AG10803 (cell line): ENCODE measurements at regions not wholly inside any gene's neighbourhood (a gene's known extent, or its start where the extent isn't known, plus 50 kb on each side); places are given as distances from the start of the nearest gene placed in this dataset.

ENCODE experiments used
- DNase-seq: peaks from one replicate; pipeline ENCODE4 v3.0.0; 2010; ENCODE audit warnings: low read depth
- H3K4me3 ChIP-seq: 2 replicates; pipeline ENCODE4 v1.5.1; 2011; ENCODE audit warnings: mild to moderate bottlenecking, low read length, control low read depth
- TF ChIP-seq, protein P1 (sequence below): conservative IDR thresholded peaks from 2 replicates; pipeline ENCODE4 v1.5.1; 2011; ENCODE audit warnings: mild to moderate bottlenecking, low read length, control low read depth, inconsistent platforms

DNA sequence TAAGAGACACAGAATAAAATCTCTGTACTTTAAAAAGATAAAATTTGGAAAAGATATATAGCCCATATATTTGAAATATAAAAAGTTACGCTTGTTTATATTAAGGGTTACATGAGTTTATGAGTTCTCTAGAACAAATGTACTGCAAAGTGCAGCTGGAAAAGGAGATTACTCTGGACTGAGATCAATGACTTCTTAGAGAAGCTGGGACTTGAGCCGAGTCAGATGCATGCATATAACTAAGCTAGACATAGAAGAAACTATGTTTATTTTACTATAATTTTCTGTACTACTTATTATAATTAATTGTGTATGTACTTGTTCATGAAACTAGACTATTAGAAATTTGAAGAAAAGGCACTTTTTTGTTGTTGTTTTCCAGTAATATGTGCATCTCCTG is 170.3 kb upstream of the NXPH2 start:
- H3K4me3 ChIP-seq, result no peak overlapping the region
- TF ChIP-seq, protein P1, sequence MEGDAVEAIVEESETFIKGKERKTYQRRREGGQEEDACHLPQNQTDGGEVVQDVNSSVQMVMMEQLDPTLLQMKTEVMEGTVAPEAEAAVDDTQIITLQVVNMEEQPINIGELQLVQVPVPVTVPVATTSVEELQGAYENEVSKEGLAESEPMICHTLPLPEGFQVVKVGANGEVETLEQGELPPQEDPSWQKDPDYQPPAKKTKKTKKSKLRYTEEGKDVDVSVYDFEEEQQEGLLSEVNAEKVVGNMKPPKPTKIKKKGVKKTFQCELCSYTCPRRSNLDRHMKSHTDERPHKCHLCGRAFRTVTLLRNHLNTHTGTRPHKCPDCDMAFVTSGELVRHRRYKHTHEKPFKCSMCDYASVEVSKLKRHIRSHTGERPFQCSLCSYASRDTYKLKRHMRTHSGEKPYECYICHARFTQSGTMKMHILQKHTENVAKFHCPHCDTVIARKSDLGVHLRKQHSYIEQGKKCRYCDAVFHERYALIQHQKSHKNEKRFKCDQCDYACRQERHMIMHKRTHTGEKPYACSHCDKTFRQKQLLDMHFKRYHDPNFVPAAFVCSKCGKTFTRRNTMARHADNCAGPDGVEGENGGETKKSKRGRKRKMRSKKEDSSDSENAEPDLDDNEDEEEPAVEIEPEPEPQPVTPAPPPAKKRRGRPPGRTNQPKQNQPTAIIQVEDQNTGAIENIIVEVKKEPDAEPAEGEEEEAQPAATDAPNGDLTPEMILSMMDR, result no peak
- no peak for DNase-seq

DNA sequence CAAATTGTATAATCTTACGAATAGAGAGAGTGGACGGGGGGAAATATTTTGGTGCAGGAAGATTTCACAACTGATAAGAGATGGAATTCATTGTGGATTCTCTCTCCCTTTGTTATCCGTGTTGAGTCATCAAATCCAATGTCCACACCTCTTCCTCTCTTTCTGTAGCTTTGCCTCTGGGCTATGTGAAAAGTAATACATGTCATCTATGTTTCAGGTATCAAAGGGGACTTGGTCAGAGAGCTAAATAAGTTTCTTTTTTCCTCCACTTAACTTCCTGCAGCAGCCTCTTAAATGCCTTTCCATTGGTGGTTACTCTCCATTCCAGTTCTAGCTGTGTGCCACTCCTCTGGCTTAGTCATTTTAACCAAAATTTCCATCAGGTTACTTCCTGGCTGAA is 169.3 kb upstream of the NXPH2 start:
- TF ChIP-seq, protein P1, result no peak
- no peak for DNase-seq
- H3K4me3 ChIP-seq, result no peak overlapping the region

DNA sequence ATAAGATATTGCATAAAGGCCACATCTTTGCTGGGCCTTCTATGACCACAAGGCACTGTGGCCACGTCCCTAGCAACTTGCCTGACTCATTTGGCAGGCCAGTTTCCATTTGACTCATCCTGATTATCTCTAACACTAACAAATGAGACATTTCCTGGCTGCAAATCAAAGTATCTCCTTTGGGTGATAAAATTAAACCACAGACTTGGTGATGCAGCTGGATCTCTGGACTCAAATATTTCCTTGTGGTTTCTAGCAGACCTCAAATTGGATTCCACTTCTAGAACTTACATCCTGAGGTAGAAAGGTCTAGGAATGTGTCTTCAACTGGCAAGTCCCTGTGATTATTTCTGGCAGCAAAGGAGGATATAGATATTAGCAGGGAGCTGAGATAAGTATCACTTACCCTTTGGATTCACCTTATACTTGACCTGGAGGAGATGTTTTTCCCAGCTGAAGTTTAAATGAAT is 167.9 kb upstream of the NXPH2 start:
- H3K4me3 ChIP-seq, result no peak overlapping the region
- peak; percentile 83 for DNase-seq
- TF ChIP-seq, protein P1, result no peak

DNA sequence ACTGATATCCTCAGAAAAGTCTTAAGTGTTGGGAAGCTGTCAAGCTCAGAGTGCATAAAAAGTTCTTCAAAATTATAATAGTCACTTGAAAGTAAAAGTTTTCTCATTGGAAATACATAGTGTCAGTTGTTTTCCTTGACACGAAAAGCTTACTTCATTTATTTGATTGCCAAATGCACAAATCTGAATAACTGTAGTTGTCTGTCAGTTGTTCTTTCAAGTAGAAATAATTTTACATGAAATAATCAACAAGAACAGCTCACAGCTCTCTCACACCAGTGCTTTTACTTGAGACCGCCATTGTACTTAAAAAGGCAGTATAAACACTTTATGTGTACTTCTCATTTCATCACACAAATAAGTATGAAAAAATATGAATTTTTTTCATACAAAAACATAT is 163.3 kb upstream of the NXPH2 start:
- TF ChIP-seq, protein P1, result no peak
- DNase-seq, result no peak

DNA sequence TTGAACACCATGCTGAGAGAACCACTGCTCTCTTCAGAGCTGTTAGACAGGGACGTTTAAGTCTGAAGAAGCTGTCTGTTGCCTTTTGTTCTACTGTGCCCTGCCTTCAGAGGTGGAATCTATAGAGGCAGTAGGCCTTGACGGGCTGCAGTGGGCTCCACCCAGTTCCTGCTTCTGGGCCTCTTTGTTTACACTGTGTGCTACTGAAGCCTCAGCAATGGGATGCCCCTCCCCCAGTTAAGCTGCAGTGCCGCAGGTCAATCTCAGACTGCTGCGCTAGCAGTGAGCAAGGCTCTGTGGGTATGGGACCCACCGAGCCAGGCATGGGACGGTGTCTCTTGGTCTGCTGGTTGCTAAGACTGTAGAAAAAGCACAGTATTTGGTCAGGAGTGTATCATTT is 162.3 kb upstream of the NXPH2 start:
- TF ChIP-seq, protein P1, result no peak
- H3K4me3 ChIP-seq, result no peak overlapping the region
- DNase-seq, result no peak

More for the DNA sequence above, 163.3 kb upstream of the NXPH2 start:
- no peak overlapping the region for H3K4me3 ChIP-seq

DNA sequence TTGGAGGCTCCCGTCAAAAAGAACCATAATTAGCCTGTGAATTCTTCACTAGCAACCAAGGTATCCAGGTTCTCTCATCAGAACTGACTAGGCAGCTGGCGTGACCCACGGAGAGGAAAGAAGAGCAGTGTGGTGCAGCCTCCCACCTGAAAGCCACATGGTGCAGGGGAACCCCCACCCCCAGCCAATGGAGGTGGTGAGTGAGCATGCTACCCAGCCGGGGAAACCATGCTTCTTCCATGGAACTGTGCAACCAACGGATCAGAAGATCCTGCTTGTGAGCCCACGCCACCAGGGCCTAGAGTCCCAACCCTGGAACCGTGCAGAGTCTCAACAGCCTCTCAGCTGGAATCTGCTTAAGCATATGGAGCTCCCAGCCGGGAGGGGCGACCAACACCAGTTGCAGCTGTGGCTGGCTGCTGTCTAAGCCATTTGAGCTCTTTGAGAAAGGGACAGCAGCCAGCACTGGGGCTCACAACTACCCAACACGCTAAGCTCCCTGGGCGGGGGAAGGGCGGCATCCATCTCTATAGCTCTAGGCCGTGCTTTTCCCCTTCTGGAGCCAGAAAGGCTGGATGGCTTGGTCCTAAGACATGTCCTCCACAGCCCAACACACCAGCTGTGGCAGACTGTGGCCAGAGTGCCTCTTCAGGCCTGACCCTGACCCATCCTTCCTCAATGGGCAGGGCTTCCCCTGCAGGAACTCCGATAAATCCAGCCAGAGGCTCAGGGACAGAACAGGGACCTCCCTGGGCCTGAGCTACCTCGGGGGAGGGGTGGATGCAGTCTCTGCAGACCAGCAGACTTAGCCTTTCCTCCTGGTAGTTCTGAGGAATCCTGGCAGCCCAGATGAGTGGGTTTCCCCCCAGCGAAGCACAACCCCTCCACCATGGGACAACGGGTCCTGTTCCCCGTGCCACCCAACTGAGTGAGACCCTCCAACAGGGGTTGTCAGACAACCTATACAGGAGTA is 151.4 kb upstream of the NXPH2 start:
- no peak for DNase-seq
- TF ChIP-seq, protein P1, result no peak
- H3K4me3 ChIP-seq, result no peak overlapping the region

DNA sequence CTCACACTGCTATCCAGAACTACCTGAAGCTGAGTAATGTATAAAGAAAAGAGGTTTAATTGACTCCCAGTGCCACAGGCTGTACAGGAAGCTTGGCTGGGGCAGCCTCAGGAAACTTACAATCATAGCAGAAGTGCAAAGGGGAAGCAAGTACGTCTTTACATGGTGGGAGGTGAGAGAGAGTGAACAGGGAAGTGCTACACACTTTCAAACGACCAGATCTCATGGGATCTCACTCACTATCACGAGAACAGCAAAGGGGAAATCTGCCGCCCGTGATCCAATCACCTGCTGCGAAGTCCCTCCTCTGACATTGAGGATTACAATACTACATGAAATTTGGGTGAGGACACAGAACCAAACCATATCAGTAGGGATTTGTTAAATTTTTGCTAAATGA is 150.4 kb upstream of the NXPH2 start:
- no peak overlapping the region for H3K4me3 ChIP-seq
- no peak for DNase-seq
- TF ChIP-seq, protein P1, result no peak
